Astrocyte (in vitro differentiated cells and primary cell): ENCODE measurements at regions not wholly inside any gene's neighbourhood (a gene's known extent, or its start where the extent isn't known, plus 50 kb on each side); places are given as distances from the start of the nearest gene placed in this dataset.

Experiments
- DNase-seq: peaks from one replicate; pipeline ENCODE4 v3.0.0-alpha.2; 2010; ENCODE audit warnings: low read depth
- FAIRE-seq: peaks from 2 replicates; lab custom pipeline; 2011; peaks lifted over from hg19 to GRCh38; lab: Jason Lieb, UNC
- H2AFZ ChIP-seq: 2 replicates; pipeline ENCODE4 v1.6.0; 2012; ENCODE audit warnings: low read depth, low read length, inconsistent platforms
- H3K27ac ChIP-seq: 2 replicates; pipeline ENCODE4 v1.5.1; 2011; ENCODE audit warnings: low read depth, low read length, inconsistent platforms
- H3K27me3 ChIP-seq: 2 replicates; pipeline ENCODE4 v1.6.0; 2011; ENCODE audit warnings: low read length, inconsistent platforms; ENCODE audit not compliant: insufficient read depth
- H3K36me3 ChIP-seq: 2 replicates; pipeline ENCODE4 v1.5.1; 2011; ENCODE audit warnings: low read length, inconsistent platforms; ENCODE audit not compliant: insufficient read depth
- H3K4me1 ChIP-seq: 2 replicates; pipeline ENCODE4 v1.5.1; 2011; ENCODE audit warnings: low read length, inconsistent platforms; ENCODE audit not compliant: insufficient read depth
- H3K4me2 ChIP-seq: 2 replicates; pipeline ENCODE4 v1.6.0; 2012; ENCODE audit warnings: low read length, inconsistent platforms
- H3K4me3 ChIP-seq: 2 replicates; pipeline ENCODE4 v1.5.1; 2011; ENCODE audit warnings: low read depth, mild to moderate bottlenecking, low read length, inconsistent platforms; ENCODE audit not compliant: insufficient read depth
- H3K79me2 ChIP-seq: 2 replicates; pipeline ENCODE4 v1.6.0; 2012; ENCODE audit warnings: mild to moderate bottlenecking, low read length, inconsistent platforms; ENCODE audit not compliant: insufficient read depth
- H3K9ac ChIP-seq: 2 replicates; pipeline ENCODE4 v1.6.0; 2012; ENCODE audit warnings: mild to moderate bottlenecking, low read length, inconsistent platforms
- H3K9me3 ChIP-seq: 2 replicates; pipeline ENCODE4 v1.5.1; 2012; ENCODE audit warnings: low read depth, mild to moderate bottlenecking, low read length, inconsistent platforms; ENCODE audit not compliant: insufficient read depth
- H4K20me1 ChIP-seq: 2 replicates; pipeline ENCODE4 v1.6.0; 2012; ENCODE audit warnings: low read length, inconsistent platforms; ENCODE audit not compliant: insufficient read depth
- H3K27ac Mint-ChIP-seq: one replicate; pipeline ENCODE4 v1.8.0; 2021; ENCODE audit warnings: mild to moderate bottlenecking, mixed read lengths; ENCODE audit not compliant: unreplicated experiment
- H3K27me3 Mint-ChIP-seq: one replicate; pipeline ENCODE4 v1.8.0; 2021; ENCODE audit warnings: low read depth, mixed read lengths; ENCODE audit not compliant: unreplicated experiment
- H3K36me3 Mint-ChIP-seq: one replicate; pipeline ENCODE4 v1.8.0; 2021; ENCODE audit warnings: low read depth, mixed read lengths; ENCODE audit not compliant: unreplicated experiment
- H3K4me1 Mint-ChIP-seq: one replicate; pipeline ENCODE4 v1.8.0; 2021; ENCODE audit warnings: low read depth, mixed read lengths; ENCODE audit not compliant: unreplicated experiment
- H3K4me3 Mint-ChIP-seq: one replicate; pipeline ENCODE4 v1.8.0; 2021; ENCODE audit warnings: mild to moderate bottlenecking, moderate library complexity, mixed read lengths; ENCODE audit not compliant: unreplicated experiment
- H3K9me3 Mint-ChIP-seq: one replicate; pipeline ENCODE4 v1.8.0; 2021; ENCODE audit warnings: mild to moderate bottlenecking, mixed read lengths; ENCODE audit not compliant: unreplicated experiment
- CTCF ChIP-seq: IDR thresholded peaks from 2 replicates; pipeline ENCODE4 v1.5.1; 2011; ENCODE audit warnings: low read depth, mild to moderate bottlenecking, inconsistent platforms, low read length, moderate library complexity; ENCODE audit not compliant: insufficient read depth
- EZH2 ChIP-seq: IDR thresholded peaks from 2 replicates; pipeline ENCODE4 v1.6.1; 2012; ENCODE audit warnings: mild to moderate bottlenecking, low read length, inconsistent platforms; ENCODE audit not compliant: insufficient read depth

DNA sequence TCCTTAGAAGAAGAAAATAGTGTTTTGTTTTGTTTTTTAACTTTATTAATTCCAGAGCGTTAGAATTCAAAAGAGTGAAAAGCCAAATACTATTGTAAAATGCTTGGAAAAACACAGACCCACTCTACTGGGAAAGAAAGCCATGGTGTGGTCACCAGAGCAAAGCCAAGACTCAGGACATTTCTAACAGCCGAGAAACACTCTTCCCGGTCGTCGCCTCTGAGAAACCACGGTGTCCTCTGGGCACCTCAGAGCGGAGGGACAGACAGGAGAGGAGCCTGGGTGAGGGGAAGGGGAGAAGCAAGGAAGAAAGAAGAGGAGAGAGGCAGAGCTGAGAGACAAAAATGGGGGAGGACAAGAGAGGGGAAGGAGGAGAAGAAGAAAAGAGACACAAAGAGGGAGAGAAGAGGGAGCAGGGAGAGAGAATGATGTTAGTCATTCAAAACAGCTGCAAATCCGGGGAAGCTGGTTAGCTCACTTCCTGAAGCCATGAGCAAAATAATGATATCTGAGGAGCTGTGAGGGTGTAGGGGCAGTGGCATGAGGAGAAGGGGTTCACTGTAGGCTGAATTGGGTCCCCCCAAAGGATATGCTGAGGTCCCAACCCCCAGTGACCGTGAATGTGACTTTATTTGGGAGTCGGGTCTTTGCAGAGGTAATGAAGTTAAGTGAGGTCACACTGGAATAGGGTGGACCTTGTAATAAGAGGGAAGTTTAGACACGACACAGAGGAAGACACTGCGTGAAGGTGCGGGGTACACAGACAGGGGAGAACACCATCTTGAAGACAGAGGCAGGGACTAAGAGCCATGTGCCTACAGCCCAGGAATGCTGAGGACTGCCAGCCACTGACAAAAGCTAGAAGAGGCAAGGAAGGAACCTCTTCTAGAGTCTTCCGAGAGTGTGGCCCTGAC lies 58.2 kb upstream of the DMRTB1 start:
- Histone ChIP-seq H2AFZ (peak overlapping the region; percentile 57), H3K4me3 (no peak overlapping the region), H3K36me3 (no peaks in the 10 kb centered on the region), H3K9ac (peak overlapping the region; percentile 1), H3K27me3 (peaks cover 20% of the 10 kb centered on the region), H3K4me2 (peak overlapping the region; percentile 35), H3K27ac (no peak overlapping the region), H3K9me3 (peaks cover 6% of the 10 kb centered on the region), H3K79me2 (no peaks in the 10 kb centered on the region), H3K4me1 (no peaks in the 10 kb centered on the region), H4K20me1 (no peaks in the 10 kb centered on the region)
- TF ChIP-seq EZH2 (no peak), CTCF (no peak)
- H3K4me3 Mint-ChIP-seq: no peak overlapping the region
- H3K4me1 Mint-ChIP-seq: peaks cover 23% of the 10 kb centered on the region
- peaks cover 2% of the 10 kb centered on the region for H3K27me3 Mint-ChIP-seq
- H3K27ac Mint-ChIP-seq: peak overlapping the region; percentile 82
- no peaks in the 10 kb centered on the region for H3K36me3 Mint-ChIP-seq
- FAIRE-seq (no peak), DNase-seq (no peak)
- no peaks in the 10 kb centered on the region for H3K9me3 Mint-ChIP-seq

- Histone ChIP-seq H3K27ac (no peak overlapping the region), H3K9me3 (peaks cover 6% of the 10 kb centered on the region), H3K79me2 (no peaks in the 10 kb centered on the region), H4K20me1 (no peaks in the 10 kb centered on the region), H3K36me3 (no peaks in the 10 kb centered on the region), H2AFZ (no peak overlapping the region), H3K27me3 (peaks cover 20% of the 10 kb centered on the region), H3K4me3 (no peak overlapping the region), H3K9ac (no peak overlapping the region), H3K4me2 (no peak overlapping the region), H3K4me1 (no peaks in the 10 kb centered on the region)
- Mint-ChIP-seq H3K27ac (peak overlapping the region; percentile 9), H3K27me3 (peaks cover 7% of the 10 kb centered on the region), H3K4me3 (no peak overlapping the region), H3K9me3 (no peaks in the 10 kb centered on the region), H3K36me3 (no peaks in the 10 kb centered on the region), H3K4me1 (peaks cover 19% of the 10 kb centered on the region)
- TF ChIP-seq EZH2: no peak
- DNase-seq (no peak), FAIRE-seq (no peak)
Observed at GRCh38 chr1:53401813-53402745, 57.1 kb upstream of the DMRTB1 start.

DNA sequence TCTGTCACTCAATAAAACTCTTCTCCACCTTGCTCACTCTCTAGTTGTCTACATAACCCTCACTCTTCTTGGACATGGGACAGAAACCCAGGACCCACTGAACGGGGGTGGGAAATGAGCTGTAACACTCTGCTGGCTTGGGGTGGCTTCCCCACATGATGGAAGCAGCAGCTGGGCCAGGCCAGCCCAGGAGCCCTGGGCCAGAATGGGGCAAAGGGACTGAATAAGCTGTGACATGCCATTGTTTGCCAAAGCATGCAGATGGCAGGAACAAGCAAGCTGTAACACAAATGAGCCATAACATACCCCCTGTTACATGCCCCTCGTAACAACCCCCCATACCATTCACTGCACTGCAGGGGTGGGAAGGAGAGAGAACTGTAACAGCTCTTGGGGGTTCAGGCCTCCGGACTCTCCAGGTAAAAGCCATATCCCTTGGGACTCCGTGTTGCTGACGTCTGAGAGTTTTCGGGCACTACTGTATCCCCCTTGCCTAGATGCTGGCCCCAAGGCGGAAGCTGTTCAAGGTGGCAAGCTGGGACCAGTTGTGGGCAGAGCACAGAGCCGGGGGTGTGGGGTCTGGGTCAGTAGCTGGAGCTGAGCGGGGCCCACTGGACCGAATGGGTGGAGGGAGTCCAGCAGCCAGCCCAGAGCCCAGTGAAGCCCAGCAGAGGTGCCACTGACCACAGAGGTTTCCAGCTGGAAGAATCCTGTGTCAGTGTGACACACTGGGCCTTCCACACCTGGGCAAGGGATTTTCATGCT lies 56.1 kb upstream of the DMRTB1 start:
- Histone ChIP-seq H3K9ac (no peak overlapping the region), H3K4me1 (no peaks in the 10 kb centered on the region), H4K20me1 (no peaks in the 10 kb centered on the region), H3K9me3 (peaks cover 6% of the 10 kb centered on the region), H3K27me3 (peaks cover 18% of the 10 kb centered on the region), H2AFZ (no peak overlapping the region), H3K4me3 (no peak overlapping the region), H3K79me2 (no peaks in the 10 kb centered on the region), H3K4me2 (no peak overlapping the region), H3K27ac (no peak overlapping the region), H3K36me3 (no peaks in the 10 kb centered on the region)
- H3K9me3 Mint-ChIP-seq: no peaks in the 10 kb centered on the region
- no peak overlapping the region for H3K4me3 Mint-ChIP-seq
- H3K4me1 Mint-ChIP-seq: peaks cover 19% of the 10 kb centered on the region
- no peak overlapping the region for H3K27ac Mint-ChIP-seq
- H3K27me3 Mint-ChIP-seq: peaks cover 15% of the 10 kb centered on the region
- no peaks in the 10 kb centered on the region for H3K36me3 Mint-ChIP-seq
- FAIRE-seq: no peak
- DNase-seq: no peak
- TF ChIP-seq EZH2: no peak
- TF ChIP-seq CTCF: no peak
